Osteoblast (primary cell): ENCODE measurements at regions not wholly inside any gene's neighbourhood (a gene's known extent, or its start where the extent isn't known, plus 50 kb on each side); places are given as distances from the start of the nearest gene placed in this dataset.
A peak's percentile ranks its signal among the peaks of the same experiment; 100 is the strongest.

Experiments
- DNase-seq: peaks from one replicate; pipeline ENCODE4 v3.0.0; 2011; ENCODE audit warnings: low spot score, mixed read lengths; ENCODE audit not compliant: insufficient read length; ENCODE audit errors: missing footprints
- H2AFZ ChIP-seq: 2 replicates; pipeline ENCODE4 v1.6.0; 2011; ENCODE audit warnings: mild to moderate bottlenecking, low read length
- H3K27ac ChIP-seq: 2 replicates; pipeline ENCODE4 v1.5.1; 2011; ENCODE audit warnings: mild to moderate bottlenecking, low read depth, low read length, moderate library complexity
- H3K27me3 ChIP-seq: 2 replicates; pipeline ENCODE4 v1.6.0; 2012; ENCODE audit warnings: mild to moderate bottlenecking, control low read depth, inconsistent platforms, low read length, moderate library complexity; ENCODE audit not compliant: insufficient read depth
- H3K36me3 ChIP-seq: 2 replicates; pipeline ENCODE4 v1.5.1; 2011; ENCODE audit warnings: mild to moderate bottlenecking, low read length, control low read depth, moderate library complexity; ENCODE audit not compliant: insufficient read depth
- H3K4me1 ChIP-seq: 2 replicates; pipeline ENCODE4 v1.5.1; 2011; ENCODE audit warnings: mild to moderate bottlenecking, low read length, control low read depth, moderate library complexity; ENCODE audit not compliant: insufficient read depth
- H3K4me2 ChIP-seq: 2 replicates; pipeline ENCODE4 v1.6.0; 2011; ENCODE audit warnings: mild to moderate bottlenecking, low read length; ENCODE audit not compliant: insufficient read depth
- H3K4me3 ChIP-seq: fragments of 200-600 bp; sonication (generic); 3 replicates; pipeline ENCODE4 v1.5.1; 2012; ENCODE audit warnings: mild to moderate bottlenecking, low read length, inconsistent platforms; ENCODE audit not compliant: insufficient read depth
- H3K79me2 ChIP-seq: 2 replicates; pipeline ENCODE4 v1.6.0; 2012; ENCODE audit warnings: mild to moderate bottlenecking, low read length, control low read depth, inconsistent platforms; ENCODE audit not compliant: insufficient read depth
- H3K9me3 ChIP-seq: 2 replicates; pipeline ENCODE4 v1.5.1; 2011; ENCODE audit warnings: low read depth, low read length, control low read depth
- H4K20me1 ChIP-seq: 2 replicates; pipeline ENCODE4 v1.6.0; 2012; ENCODE audit warnings: mild to moderate bottlenecking, low read length, control low read depth; ENCODE audit not compliant: insufficient read depth
- TF ChIP-seq, protein P1 (sequence below): IDR thresholded peaks from 2 replicates; pipeline ENCODE4 v1.5.1; 2011; ENCODE audit warnings: mild to moderate bottlenecking, low read depth, low read length, moderate library complexity; ENCODE audit errors: extremely low read depth

DNA sequence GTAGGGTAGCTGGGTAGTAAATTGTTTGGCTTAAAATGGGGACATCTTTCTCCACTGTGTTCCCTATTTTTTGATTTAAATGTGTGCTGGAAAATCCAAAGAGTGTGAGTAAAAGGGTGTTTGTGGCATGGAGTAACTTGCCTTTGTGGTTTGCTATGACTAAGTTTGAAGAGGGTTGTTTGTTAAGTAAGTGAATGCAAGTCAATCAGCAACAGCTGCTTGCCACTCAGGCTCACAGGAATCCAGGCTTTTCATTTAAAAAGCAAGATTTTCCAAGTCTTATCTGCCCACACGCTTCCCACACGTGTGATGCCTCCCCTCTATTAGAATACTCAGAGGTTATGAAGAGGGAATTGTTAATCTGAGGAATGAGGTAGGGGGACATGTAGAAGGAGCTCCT is 847.7 kb upstream of the RBFOX1 start:
- no peak overlapping the region for H2AFZ ChIP-seq
- DNase-seq = no peak
- H3K27me3 ChIP-seq = no peaks in the 10 kb centered on the region
- H3K79me2 ChIP-seq = no peaks in the 10 kb centered on the region
- peaks cover 2% of the 10 kb centered on the region for H3K9me3 ChIP-seq
- no peaks in the 10 kb centered on the region for H3K4me1 ChIP-seq
- no peak overlapping the region for H3K4me3 ChIP-seq
- no peaks in the 10 kb centered on the region for H3K36me3 ChIP-seq
- no peak overlapping the region for H3K4me2 ChIP-seq
- H3K27ac ChIP-seq = no peak overlapping the region
- TF ChIP-seq, protein P1, sequence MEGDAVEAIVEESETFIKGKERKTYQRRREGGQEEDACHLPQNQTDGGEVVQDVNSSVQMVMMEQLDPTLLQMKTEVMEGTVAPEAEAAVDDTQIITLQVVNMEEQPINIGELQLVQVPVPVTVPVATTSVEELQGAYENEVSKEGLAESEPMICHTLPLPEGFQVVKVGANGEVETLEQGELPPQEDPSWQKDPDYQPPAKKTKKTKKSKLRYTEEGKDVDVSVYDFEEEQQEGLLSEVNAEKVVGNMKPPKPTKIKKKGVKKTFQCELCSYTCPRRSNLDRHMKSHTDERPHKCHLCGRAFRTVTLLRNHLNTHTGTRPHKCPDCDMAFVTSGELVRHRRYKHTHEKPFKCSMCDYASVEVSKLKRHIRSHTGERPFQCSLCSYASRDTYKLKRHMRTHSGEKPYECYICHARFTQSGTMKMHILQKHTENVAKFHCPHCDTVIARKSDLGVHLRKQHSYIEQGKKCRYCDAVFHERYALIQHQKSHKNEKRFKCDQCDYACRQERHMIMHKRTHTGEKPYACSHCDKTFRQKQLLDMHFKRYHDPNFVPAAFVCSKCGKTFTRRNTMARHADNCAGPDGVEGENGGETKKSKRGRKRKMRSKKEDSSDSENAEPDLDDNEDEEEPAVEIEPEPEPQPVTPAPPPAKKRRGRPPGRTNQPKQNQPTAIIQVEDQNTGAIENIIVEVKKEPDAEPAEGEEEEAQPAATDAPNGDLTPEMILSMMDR = no peak
- no peaks in the 10 kb centered on the region for H4K20me1 ChIP-seq

DNA sequence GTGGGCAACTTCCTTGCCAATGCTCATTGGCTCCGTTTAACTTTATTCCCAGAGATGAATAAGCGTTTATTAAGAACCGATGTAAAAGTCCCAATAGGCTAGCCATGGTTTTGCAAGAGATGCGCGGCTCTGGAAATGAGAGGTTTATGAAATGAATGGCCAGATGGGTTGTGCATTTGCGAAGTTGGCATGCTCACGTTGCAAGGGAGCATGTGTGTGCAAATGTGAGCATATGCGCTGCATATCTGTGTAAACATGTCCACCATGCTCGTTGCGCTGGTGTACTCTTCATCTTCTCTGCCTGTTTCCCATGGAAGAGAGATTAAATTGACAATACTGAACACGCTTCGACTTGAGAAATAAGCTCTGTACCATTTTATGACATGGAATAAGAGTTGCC is 848.6 kb upstream of the RBFOX1 start:
- TF ChIP-seq, protein P1 = no peak
- no peaks in the 10 kb centered on the region for H3K4me1 ChIP-seq
- H3K36me3 ChIP-seq = no peaks in the 10 kb centered on the region
- H3K4me3 ChIP-seq = no peak overlapping the region
- no peak overlapping the region for H2AFZ ChIP-seq
- no peaks in the 10 kb centered on the region for H4K20me1 ChIP-seq
- H3K79me2 ChIP-seq = no peaks in the 10 kb centered on the region
- peaks cover 2% of the 10 kb centered on the region for H3K9me3 ChIP-seq
- H3K27me3 ChIP-seq = no peaks in the 10 kb centered on the region
- DNase-seq = peak; percentile 50
- H3K4me2 ChIP-seq = no peak overlapping the region
- H3K27ac ChIP-seq = no peak overlapping the region

DNA sequence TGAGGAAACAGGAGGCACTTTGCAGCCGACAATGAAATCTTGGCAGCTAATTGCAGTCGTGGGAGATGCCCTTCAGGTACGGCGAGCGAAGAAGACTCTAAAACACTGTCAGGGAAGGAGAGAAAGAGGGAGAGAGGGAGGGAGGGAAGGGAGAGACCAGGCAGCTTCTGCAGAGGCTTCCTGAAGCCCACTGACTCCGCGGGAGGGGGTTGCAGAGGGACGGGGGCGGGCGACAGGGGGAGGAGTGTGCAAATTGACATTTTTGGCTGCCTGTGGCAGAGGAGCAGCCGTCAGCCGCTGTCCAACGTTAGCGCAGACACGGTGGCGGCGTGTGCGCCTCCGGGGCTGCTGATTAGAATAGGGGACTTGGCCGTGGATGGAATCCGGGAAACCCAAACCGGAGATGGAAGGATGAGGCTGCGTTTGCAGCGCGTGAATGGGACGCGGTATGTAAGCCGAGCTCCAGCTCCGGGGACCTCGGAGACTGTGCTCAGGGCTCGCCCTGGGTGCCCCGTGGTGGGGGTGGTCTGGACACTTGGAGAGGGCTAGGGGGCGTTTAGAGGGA is 849.1 kb upstream of the RBFOX1 start:
- DNase-seq = no peak
- H2AFZ ChIP-seq = no peak overlapping the region
- no peaks in the 10 kb centered on the region for H3K27me3 ChIP-seq
- no peak overlapping the region for H3K4me2 ChIP-seq
- no peak overlapping the region for H3K27ac ChIP-seq
- no peaks in the 10 kb centered on the region for H3K36me3 ChIP-seq
- no peaks in the 10 kb centered on the region for H4K20me1 ChIP-seq
- no peaks in the 10 kb centered on the region for H3K79me2 ChIP-seq
- H3K4me1 ChIP-seq = no peaks in the 10 kb centered on the region
- peaks cover 2% of the 10 kb centered on the region for H3K9me3 ChIP-seq
- TF ChIP-seq, protein P1 = no peak
- H3K4me3 ChIP-seq = no peak overlapping the region

DNA sequence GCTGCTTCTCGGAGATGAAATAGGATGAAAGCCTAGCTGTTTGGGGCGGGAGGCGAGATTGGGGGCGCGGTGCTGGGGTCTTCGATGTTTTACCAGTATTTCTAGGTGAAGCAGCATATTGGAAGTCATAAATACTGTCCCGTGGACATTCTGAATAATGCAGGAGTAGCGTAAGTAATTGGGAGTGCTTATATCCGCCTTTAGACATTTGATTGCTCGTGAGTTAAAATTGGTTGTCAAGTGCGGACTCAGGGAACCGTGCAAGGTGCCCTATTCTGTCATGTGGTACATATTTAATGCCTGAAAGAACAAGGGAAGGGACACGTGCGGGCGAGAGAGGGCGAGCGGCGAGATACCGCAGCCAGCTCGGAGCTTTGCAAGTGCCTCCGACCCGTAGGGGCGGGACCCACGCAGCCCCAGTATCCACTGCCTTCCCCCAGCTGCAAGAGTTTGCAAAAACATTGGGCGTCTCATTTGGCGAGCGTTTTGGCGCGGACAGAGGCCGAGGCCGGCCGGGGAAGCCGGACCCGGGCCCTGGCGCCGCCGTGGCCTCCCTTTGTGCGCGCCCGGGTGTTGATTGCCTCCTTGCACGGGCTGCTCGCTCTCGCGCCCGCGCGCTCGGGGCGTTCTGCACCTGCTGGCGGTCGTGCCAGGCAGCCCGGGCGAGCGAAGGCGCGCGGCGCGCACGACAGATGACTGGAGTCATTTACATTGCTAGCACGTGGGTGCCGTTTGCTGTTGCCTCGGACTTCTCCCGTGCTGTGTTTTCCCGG is 849.8 kb upstream of the RBFOX1 start:
- no peak overlapping the region for H3K27ac ChIP-seq
- no peaks in the 10 kb centered on the region for H3K79me2 ChIP-seq
- H4K20me1 ChIP-seq = no peaks in the 10 kb centered on the region
- H3K36me3 ChIP-seq = no peaks in the 10 kb centered on the region
- TF ChIP-seq, protein P1 = no peak
- no peak overlapping the region for H3K4me3 ChIP-seq
- DNase-seq = no peak
- no peak overlapping the region for H3K4me2 ChIP-seq
- no peaks in the 10 kb centered on the region for H3K4me1 ChIP-seq
- H3K9me3 ChIP-seq = peaks cover 2% of the 10 kb centered on the region
- H3K27me3 ChIP-seq = no peaks in the 10 kb centered on the region
- no peak overlapping the region for H2AFZ ChIP-seq
